OCI-LY3 (cell line): ENCODE measurements at regions not wholly inside any gene's neighbourhood (a gene's known extent, or its start where the extent isn't known, plus 50 kb on each side); places are given as distances from the start of the nearest gene placed in this dataset.

ENCODE experiments used
- H2AFZ ChIP-seq: fragments of 200-600, 300-600 bp; shearing (Covaris generic); 2 replicates; pipeline ENCODE4 v1.6.0; 2014; ENCODE audit warnings: antibody characterized with exemption, low read depth, low read length
- H3K27ac ChIP-seq: fragments of 200-600, 300-600 bp; sonication (generic); 2 replicates; pipeline ENCODE4 v1.5.1; 2014; ENCODE audit warnings: mild to moderate bottlenecking, low read length, moderate library complexity, mixed read lengths
- H3K27me3 ChIP-seq: fragments of 200-600, 300-600 bp; sonication (generic); 2 replicates; pipeline ENCODE4 v1.6.1; 2014; ENCODE audit warnings: low read depth, low read length, mixed read lengths
- H3K36me3 ChIP-seq: fragments of 200-600, 300-600 bp; sonication (generic); replicated peaks from 2 replicates; pipeline ENCODE3; 2014; ENCODE audit warnings: low read depth, low read length, mixed read lengths
- H3K4me1 ChIP-seq: fragments of 300-600, 200-600 bp; sonication (generic); 2 replicates; pipeline ENCODE4 v1.6.1; 2014; ENCODE audit warnings: low read length, mixed read lengths
- H3K4me2 ChIP-seq: fragments of 200-600, 300-600 bp; sonication (generic); 2 replicates; pipeline ENCODE4 v1.6.1; 2014; ENCODE audit warnings: low read length, mixed read lengths
- H3K4me3 ChIP-seq: fragments of 300-600, 200-600 bp; sonication (generic); 2 replicates; pipeline ENCODE4 v1.5.1; 2014; ENCODE audit warnings: antibody characterized with exemption, mild to moderate bottlenecking, low read length, moderate library complexity
- H3K79me2 ChIP-seq: fragments of 300-600, 200-600 bp; shearing (Covaris generic); 2 replicates; pipeline ENCODE4 v1.6.1; 2014; ENCODE audit warnings: mild to moderate bottlenecking, low read length, mixed read lengths
- H3K9ac ChIP-seq: fragments of 300-600, 200-600 bp; shearing (Covaris generic); 2 replicates; pipeline ENCODE4 v1.6.0; 2014; ENCODE audit warnings: mild to moderate bottlenecking, low read length, moderate library complexity
- H3K9me3 ChIP-seq: fragments of 200-600, 300-600 bp; shearing (Covaris generic); 2 replicates; pipeline ENCODE4 v1.6.1; 2014; ENCODE audit warnings: low read length, mixed read lengths; ENCODE audit not compliant: insufficient read depth
- H4K20me1 ChIP-seq: fragments of 200-600, 300-600 bp; sonication (generic); 2 replicates; pipeline ENCODE4 v1.6.1; 2016; ENCODE audit warnings: low read length, mixed read lengths; ENCODE audit not compliant: insufficient read depth
- EZH2phosphoT487 ChIP-seq: fragments of 200-600 bp; shearing (Covaris generic); IDR thresholded peaks from 2 replicates; pipeline ENCODE4 v1.6.1; 2018; ENCODE audit warnings: antibody characterized with exemption, mixed run types, low read depth
- TF ChIP-seq, protein P1 (sequence below): fragments of 200-600, 300-600 bp; sonication (generic); IDR thresholded peaks from 2 replicates; pipeline ENCODE4 v1.5.1; 2014; ENCODE audit warnings: antibody characterized with exemption, low read length, low read depth

DNA sequence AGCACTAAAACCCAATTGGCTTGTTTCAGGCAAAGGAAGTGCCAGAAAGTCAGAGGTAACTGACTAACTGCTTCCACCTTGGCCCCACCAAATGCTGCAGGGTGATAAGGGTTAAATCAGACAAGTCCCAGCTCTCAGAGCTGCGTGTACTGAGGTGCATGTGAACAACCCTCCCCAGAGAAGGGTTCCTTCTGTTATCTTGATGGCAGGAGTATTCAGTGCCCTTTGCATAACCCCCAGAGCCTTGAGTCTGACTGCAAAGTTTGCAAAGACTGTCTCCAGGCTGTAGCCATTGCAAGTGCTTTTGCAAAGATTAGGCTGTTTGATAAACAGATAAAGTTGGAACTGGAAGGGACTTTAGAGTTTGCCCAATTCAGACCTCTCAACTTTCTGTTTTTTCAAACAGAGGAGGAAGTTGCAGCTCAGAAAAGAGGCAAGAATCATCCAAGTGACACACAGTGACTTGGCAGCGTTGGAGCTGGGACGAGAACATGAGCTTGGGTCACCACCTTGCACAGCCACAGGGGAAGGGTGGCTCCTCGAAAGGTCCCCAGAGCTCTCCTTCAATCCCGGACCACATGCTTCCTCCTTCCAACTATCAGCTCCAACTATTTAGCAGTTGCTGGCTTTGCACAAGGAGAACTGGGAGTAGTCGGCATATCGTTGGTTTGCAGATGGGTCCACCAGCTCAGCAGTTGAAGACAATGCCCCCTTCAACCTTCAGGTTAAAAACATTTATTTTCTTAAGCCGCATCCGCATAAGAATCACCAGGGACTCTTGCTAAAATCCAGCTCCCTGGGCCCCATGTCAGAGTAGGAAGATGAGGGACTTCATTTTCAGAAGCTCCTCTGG is 224.8 kb upstream of the HES1 start:
- no peak overlapping the region for H3K4me3 ChIP-seq
- TF ChIP-seq, protein P1, sequence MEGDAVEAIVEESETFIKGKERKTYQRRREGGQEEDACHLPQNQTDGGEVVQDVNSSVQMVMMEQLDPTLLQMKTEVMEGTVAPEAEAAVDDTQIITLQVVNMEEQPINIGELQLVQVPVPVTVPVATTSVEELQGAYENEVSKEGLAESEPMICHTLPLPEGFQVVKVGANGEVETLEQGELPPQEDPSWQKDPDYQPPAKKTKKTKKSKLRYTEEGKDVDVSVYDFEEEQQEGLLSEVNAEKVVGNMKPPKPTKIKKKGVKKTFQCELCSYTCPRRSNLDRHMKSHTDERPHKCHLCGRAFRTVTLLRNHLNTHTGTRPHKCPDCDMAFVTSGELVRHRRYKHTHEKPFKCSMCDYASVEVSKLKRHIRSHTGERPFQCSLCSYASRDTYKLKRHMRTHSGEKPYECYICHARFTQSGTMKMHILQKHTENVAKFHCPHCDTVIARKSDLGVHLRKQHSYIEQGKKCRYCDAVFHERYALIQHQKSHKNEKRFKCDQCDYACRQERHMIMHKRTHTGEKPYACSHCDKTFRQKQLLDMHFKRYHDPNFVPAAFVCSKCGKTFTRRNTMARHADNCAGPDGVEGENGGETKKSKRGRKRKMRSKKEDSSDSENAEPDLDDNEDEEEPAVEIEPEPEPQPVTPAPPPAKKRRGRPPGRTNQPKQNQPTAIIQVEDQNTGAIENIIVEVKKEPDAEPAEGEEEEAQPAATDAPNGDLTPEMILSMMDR = no peak
- no peak for TF ChIP-seq EZH2phosphoT487
- no peak overlapping the region for H3K9ac ChIP-seq
- H3K36me3 ChIP-seq = peaks cover 10% of the 10 kb centered on the region
- 0 out of 2 replicates have a peak overlapping the region, but pooled peaks have one; percentile 46 for H2AFZ ChIP-seq
- no peak overlapping the region for H3K27ac ChIP-seq
- peaks cover 24% of the 10 kb centered on the region for H3K4me1 ChIP-seq
- 0 out of 2 replicates have a peak, but pooled peaks cover 3% of the 10 kb centered on the region for H3K27me3 ChIP-seq
- no peak overlapping the region for H3K4me2 ChIP-seq
- no peaks in the 10 kb centered on the region for H3K79me2 ChIP-seq
- peaks cover 14% of the 10 kb centered on the region for H3K9me3 ChIP-seq
- no peaks in the 10 kb centered on the region for H4K20me1 ChIP-seq

DNA sequence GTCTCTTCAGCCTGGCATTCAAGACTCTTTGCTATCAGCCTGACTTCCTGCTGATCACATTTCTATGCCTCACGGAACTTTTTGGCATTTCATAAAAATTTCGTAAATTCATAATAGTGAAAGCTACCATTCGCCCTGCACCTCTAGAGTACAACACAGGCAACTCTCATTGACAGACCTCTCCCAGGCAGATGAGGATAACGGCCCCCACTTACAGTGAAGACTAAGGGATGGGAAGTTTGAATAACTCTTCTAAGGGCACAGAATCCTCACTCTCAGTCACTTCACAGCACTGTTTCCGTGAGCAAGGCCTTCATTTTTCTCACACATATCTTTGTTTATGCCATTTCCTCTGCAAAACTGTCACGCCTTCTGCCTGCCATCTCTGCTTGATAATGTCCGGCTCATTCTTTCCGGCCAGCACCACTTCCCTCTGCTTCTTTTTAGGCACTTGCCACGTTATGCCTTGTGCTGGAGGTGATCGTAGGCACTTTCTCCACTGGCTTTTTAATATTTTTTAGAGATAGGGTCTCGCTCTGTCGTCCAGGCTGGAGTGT is 224.1 kb upstream of the HES1 start:
- no peak overlapping the region for H3K4me3 ChIP-seq

DNA sequence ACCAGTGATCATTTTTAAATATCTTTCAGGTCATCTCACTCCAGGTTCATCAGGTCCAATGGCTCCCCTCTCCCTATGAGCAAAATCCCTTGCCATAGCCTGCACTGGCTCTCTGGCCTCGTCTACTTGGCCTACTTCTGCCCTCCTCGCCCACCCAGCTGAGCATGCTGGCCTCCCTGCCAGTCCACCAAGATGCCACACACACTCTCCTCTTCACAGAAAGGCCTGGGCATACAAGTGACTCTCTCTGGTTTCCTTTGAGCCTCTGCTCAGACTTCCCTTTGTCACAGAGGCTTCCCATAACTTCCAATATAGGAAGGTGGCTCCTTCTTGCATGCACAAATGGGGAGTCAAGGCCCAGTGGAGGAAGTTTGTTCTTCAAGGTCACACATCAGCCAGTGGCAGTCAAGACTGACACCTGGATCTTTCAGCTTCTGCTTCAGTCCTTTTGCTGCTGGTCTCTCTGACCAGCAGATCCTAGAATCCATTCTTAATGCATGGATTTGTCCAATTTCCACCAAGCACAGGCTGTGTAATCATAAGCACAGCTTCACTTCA is 223.2 kb upstream of the HES1 start:
- Histone ChIP-seq H3K4me1 (peaks cover 24% of the 10 kb centered on the region), H3K4me3 (no peak overlapping the region), H2AFZ (0 out of 2 replicates have a peak overlapping the region, but pooled peaks have one; percentile 33), H3K27me3 (peaks cover 10% of the 10 kb centered on the region; the same call in 1 of the 2 replicates), H3K36me3 (peaks cover 9% of the 10 kb centered on the region), H3K4me2 (no peak overlapping the region), H4K20me1 (no peaks in the 10 kb centered on the region), H3K79me2 (no peaks in the 10 kb centered on the region), H3K9me3 (peaks cover 11% of the 10 kb centered on the region), H3K9ac (no peak overlapping the region), H3K27ac (no peak overlapping the region)
- TF ChIP-seq, protein P1 = no peak
- TF ChIP-seq EZH2phosphoT487 = no peak

More for the DNA sequence above, 224.1 kb upstream of the HES1 start:
- Histone ChIP-seq H3K4me2 (no peak overlapping the region), H3K27ac (no peak overlapping the region), H4K20me1 (no peaks in the 10 kb centered on the region), H2AFZ (no peak overlapping the region), H3K36me3 (peaks cover 10% of the 10 kb centered on the region), H3K4me1 (peaks cover 24% of the 10 kb centered on the region), H3K9me3 (peaks cover 14% of the 10 kb centered on the region), H3K27me3 (peaks cover 5% of the 10 kb centered on the region; the same call in 1 of the 2 replicates), H3K9ac (no peak overlapping the region), H3K79me2 (no peaks in the 10 kb centered on the region)
- TF ChIP-seq EZH2phosphoT487 = no peak
- TF ChIP-seq, protein P1 = no peak

DNA sequence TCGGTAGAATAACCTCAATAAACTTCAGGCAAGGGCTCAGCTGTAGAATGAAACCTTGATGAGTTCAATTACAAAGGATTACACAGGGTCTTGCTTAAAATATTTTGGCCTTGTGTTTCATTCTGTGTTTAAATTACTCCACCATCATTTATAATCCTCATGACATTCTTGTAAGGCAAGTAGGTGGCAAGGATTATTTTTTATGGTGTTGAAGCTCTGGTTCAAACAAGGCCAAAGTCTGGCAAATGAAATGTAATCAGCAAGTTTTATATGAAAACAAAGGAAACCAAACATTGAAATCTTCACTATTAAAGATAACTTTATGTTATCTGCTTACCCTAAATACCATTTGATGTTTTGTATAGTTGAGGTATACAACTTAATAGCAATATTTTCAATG is 221.3 kb upstream of the HES1 start:
- H3K27ac ChIP-seq = no peak overlapping the region
- H3K9ac ChIP-seq = no peak overlapping the region
- H3K4me3 ChIP-seq = no peak overlapping the region
- H3K4me1 ChIP-seq = peaks cover 13% of the 10 kb centered on the region
- TF ChIP-seq, protein P1 = no peak
- no peak overlapping the region for H3K4me2 ChIP-seq
- H2AFZ ChIP-seq = no peak overlapping the region
- H3K36me3 ChIP-seq = no peaks in the 10 kb centered on the region
- no peaks in the 10 kb centered on the region for H4K20me1 ChIP-seq
- H3K79me2 ChIP-seq = no peaks in the 10 kb centered on the region
- peaks cover 10% of the 10 kb centered on the region; the same call in 1 of the 2 replicates for H3K27me3 ChIP-seq
- H3K9me3 ChIP-seq = no peaks in the 10 kb centered on the region
